A673 (cell line): ENCODE measurements at regions not wholly inside any gene's neighbourhood (a gene's known extent, or its start where the extent isn't known, plus 50 kb on each side); places are given as distances from the start of the nearest gene placed in this dataset.
A peak's percentile ranks its signal among the peaks of the same experiment; 100 is the strongest.

ENCODE experiments used
- BruUV-seq: library from RNA; stranded (reverse); fragments of 400-500 nt; replicated peaks from 2 replicates; lab custom pipeline; 2021; lab: Mats Ljungman, UMichigan
- CTCF ChIA-PET: fragments of 300-600 bp; sonication (Branson Sonifier 250); formaldehyde crosslinking; loops from one replicate; lab custom pipeline; 2022; ENCODE audit warnings: antibody characterized with exemption; lab: Charles Lee
- POLR2A ChIA-PET: fragments of 300-600 bp; sonication (Branson Sonifier 250); formaldehyde crosslinking; loops from one replicate; lab custom pipeline; 2022; ENCODE audit warnings: antibody characterized with exemption; ENCODE audit not compliant: low non-redundant PET; lab: Charles Lee
- DNase-seq: peaks from one replicate; pipeline ENCODE4 v3.0.0-alpha.2; 2015; ENCODE audit warnings: low spot score
- H3K27ac ChIP-seq: fragments of 200-600 bp; sonication (generic); 2 replicates; pipeline ENCODE4 v1.5.1; 2016; ENCODE audit warnings: mixed run types, low read depth, mild to moderate bottlenecking, mixed read lengths, antibody characterized with exemption, low read length; ENCODE audit not compliant: poor library complexity, severe bottlenecking
- H3K27me3 ChIP-seq: fragments of 200-600 bp; sonication (generic); replicated peaks from 2 replicates; pipeline ENCODE4 v1.6.1; 2017; ENCODE audit warnings: mixed run types, low read depth, mild to moderate bottlenecking, mixed read lengths, antibody characterized with exemption, low read length; ENCODE audit not compliant: insufficient read depth, poor library complexity
- H3K36me3 ChIP-seq: fragments of 200-600 bp; sonication (generic); 2 replicates; pipeline ENCODE4 v1.6.1; 2016; ENCODE audit warnings: mixed run types, mild to moderate bottlenecking, mixed read lengths, antibody characterized with exemption, low read length; ENCODE audit not compliant: insufficient read depth, poor library complexity, severe bottlenecking
- H3K4me1 ChIP-seq: fragments of 200-600 bp; sonication (generic); 2 replicates; pipeline ENCODE4 v1.6.1; 2017; ENCODE audit warnings: mixed run types, mild to moderate bottlenecking, mixed read lengths, antibody characterized with exemption, low read length; ENCODE audit not compliant: insufficient read depth, poor library complexity, severe bottlenecking
- H3K4me3 ChIP-seq: fragments of 200-600 bp; sonication (generic); 2 replicates; pipeline ENCODE4 v1.5.1; 2016; ENCODE audit warnings: low read depth, mixed run types, mild to moderate bottlenecking, mixed read lengths, low read length; ENCODE audit not compliant: poor library complexity, severe bottlenecking
- H3K9me3 ChIP-seq: fragments of 200-600 bp; sonication (generic); 2 replicates; pipeline ENCODE4 v1.6.1; 2016; ENCODE audit warnings: mixed run types, low read depth, mild to moderate bottlenecking, mixed read lengths, antibody characterized with exemption, low read length; ENCODE audit not compliant: poor library complexity, severe bottlenecking
- CTCF ChIP-seq: fragments of 300-800, 200-600 bp; sonication (generic); conservative IDR thresholded peaks from 2 replicates; pipeline ENCODE4 v1.5.1; 2017; ENCODE audit warnings: low read depth, mild to moderate bottlenecking, antibody characterized with exemption, low read length, moderate library complexity, mixed read lengths
- EZH2 ChIP-seq: fragments of 200-600 bp; sonication (generic); IDR thresholded peaks from 2 replicates; pipeline ENCODE4 v1.6.1; 2017; ENCODE audit warnings: borderline replicate concordance, low read depth, mild to moderate bottlenecking, mixed read lengths, antibody characterized with exemption, low read length; ENCODE audit not compliant: poor library complexity, severe bottlenecking
- intact Hi-C: fragments of 100-400 bp; cut with micrococcal nuclease; formaldehyde crosslinking; loops from one replicate; pipeline ENCODE4 v1.10.0; 2022; ENCODE audit not compliant: unreplicated experiment

- no peaks in the 10 kb centered on the region for H3K9me3 ChIP-seq
- H3K27me3 ChIP-seq, result no peaks in the 10 kb centered on the region
- ChIA-PET POLR2A (interaction anchor here (1.8 kb wide), 1 partner anchor 261 kb away, joined by 11 read pairs; no protein-coding TSS in a partner anchor), CTCF (interaction anchor here (0.6 kb wide), 2 partner anchors 725 to 847 kb away, joined by 3 to 5 read pairs; no protein-coding TSS in a partner anchor)
- peaks cover 83% of the 10 kb centered on the region for H3K4me1 ChIP-seq
- no peaks in the 10 kb centered on the region for H3K36me3 ChIP-seq
- BruUV-seq, result TSS peak; percentile 9
- peak overlapping the region; percentile 9 for H3K4me3 ChIP-seq
- DNase-seq, result peak; percentile 78
- no peak for TF ChIP-seq EZH2
- peak; percentile 27; the same call in 1 of the 2 replicates for TF ChIP-seq CTCF
- peak overlapping the region; percentile 92 for H3K27ac ChIP-seq
- intact Hi-C loops, result loop anchor here (10.0 kb wide), 2 partner anchors 431 to 821 kb away; partner anchors contain the start of gene MGMT
These were observed 433.7 kb upstream of the MGMT start for GRCh38 chr10:129033340-129033739.

DNA sequence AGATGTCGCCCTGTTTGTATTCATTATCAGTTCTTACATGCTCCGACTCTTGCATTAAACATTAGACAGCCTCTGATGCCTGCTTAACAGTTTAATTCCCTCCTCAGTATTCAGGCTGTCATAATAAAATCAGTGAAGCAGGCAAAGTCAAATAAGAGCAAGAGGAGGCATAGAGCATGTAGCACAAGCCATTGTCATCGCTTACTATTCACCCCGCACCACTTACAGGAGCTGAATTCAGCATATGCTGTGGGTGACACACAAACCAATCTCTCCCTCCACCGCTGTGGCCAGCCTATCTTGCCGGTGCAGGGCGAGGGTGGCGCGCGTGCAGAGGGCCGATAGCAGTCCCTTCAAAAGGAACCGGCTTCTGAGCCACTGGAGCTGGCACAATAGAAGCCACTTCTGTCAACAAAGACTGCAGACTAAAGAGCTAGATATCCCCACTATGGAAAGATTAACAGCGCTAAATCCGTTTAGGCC, 433.2 kb upstream of the MGMT start:
- ChIA-PET CTCF (interaction anchor here (0.6 kb wide), 1 partner anchor 848 kb away, joined by 3 read pairs; no protein-coding TSS in a partner anchor), POLR2A (interaction anchor here (0.6 to 1.8 kb wide), 4 partner anchors 215 to 951 kb away, joined by 3 to 11 read pairs (median 4); no protein-coding TSS in a partner anchor)
- Histone ChIP-seq H3K9me3 (no peaks in the 10 kb centered on the region), H3K27me3 (no peaks in the 10 kb centered on the region), H3K4me3 (peak overlapping the region; percentile 9), H3K27ac (peak overlapping the region; percentile 92), H3K36me3 (no peaks in the 10 kb centered on the region), H3K4me1 (peaks cover 84% of the 10 kb centered on the region)
- peak; percentile 80 for DNase-seq
- intact Hi-C loops, result loop anchor here (10.0 kb wide), 2 partner anchors 431 to 821 kb away; partner anchors contain the start of gene MGMT
- no peak for TF ChIP-seq EZH2
- TF ChIP-seq CTCF, result no peak
- BruUV-seq, result no TSS peak

GRCh38 chr10:129035052-129035827, 431.8 kb upstream of the MGMT start:
- Histone ChIP-seq H3K27me3 (no peaks in the 10 kb centered on the region), H3K4me3 (peak overlapping the region; percentile 15), H3K9me3 (no peaks in the 10 kb centered on the region), H3K36me3 (no peaks in the 10 kb centered on the region), H3K27ac (peak overlapping the region; percentile 92), H3K4me1 (peaks cover 89% of the 10 kb centered on the region)
- peak; percentile 94 for DNase-seq
- BruUV-seq, result no TSS peak
- TF ChIP-seq EZH2 (no peak), CTCF (no peak)
- intact Hi-C loops, result loop anchor here (10.0 kb wide), 2 partner anchors 430 to 820 kb away; partner anchors contain the start of gene MGMT
- POLR2A ChIA-PET, result interaction anchor here (0.5 to 1.8 kb wide), 3 partner anchors 27 to 259 kb away, joined by 3 to 22 read pairs (median 11); no protein-coding TSS in a partner anchor
- CTCF ChIA-PET, result no interaction called here
